A549 (cell line): ENCODE measurements at regions not wholly inside any gene's neighbourhood (a gene's known extent, or its start where the extent isn't known, plus 50 kb on each side); places are given as distances from the start of the nearest gene placed in this dataset.
"Not testable (repeated sequence)": the region's sequence is repeated elsewhere in the genome, so short reads cannot be mapped to it uniquely, and the experiment has no call there.

Experiments
- ATAC-seq, 2 experiments: fragments of 200-7000 bp in 1 of 2; fragments of >200 bp in 1 of 2; cut with Nextera tagmentation in 1 of 2; cut with Tn5 transposase in 1 of 2; 3 replicates each; pipeline versions ENCODE4 v1.8.0 to v1.9.1; 2018 to 2020; ENCODE audit warnings: mild to moderate bottlenecking in 1 of 2, moderate library complexity in 1 of 2
- CTCF ChIA-PET: fragments of 300-600 bp; sonication (Branson Sonifier 250); formaldehyde crosslinking; extraction: SDS; loops from one replicate; lab custom pipeline; 2021; ENCODE audit warnings: antibody characterized with exemption, inconsistent platforms; lab: Yijun Ruan, JAX
- POLR2A ChIA-PET: fragments of 350-600 bp; formaldehyde crosslinking; extraction: SDS; loops from one replicate; lab custom pipeline; 2021; ENCODE audit warnings: antibody characterized with exemption, inconsistent platforms; lab: Yijun Ruan, JAX
- DNase-seq, 2 experiments: peaks; one replicate each; pipeline versions ENCODE4 v3.0.0 to v3.0.0-alpha.2; 2011 to 2016; ENCODE audit warnings: low read depth in 1 of 2, low spot score in 1 of 2
- FAIRE-seq: peaks from 2 replicates; lab custom pipeline; 2011; peaks lifted over from hg19 to GRCh38; lab: Jason Lieb, UNC
- H3K27ac ChIP-seq, 2 experiments: fragments of >200 bp; sonication (Bioruptor Twin); formaldehyde crosslinking; 3 replicates each; pipeline ENCODE4 v1.5.1; 2016 to 2017
- H3K4me1 ChIP-seq: fragments of >200 bp; sonication (Bioruptor Twin); formaldehyde crosslinking; 3 replicates; pipeline ENCODE4 v1.6.1; 2016
- H3K4me2 ChIP-seq: fragments of >200 bp; sonication (Bioruptor Twin); formaldehyde crosslinking; 3 replicates; pipeline ENCODE4 v1.6.1; 2016
- H3K4me3 ChIP-seq: fragments of >200 bp; sonication (Bioruptor Twin); formaldehyde crosslinking; 3 replicates; pipeline ENCODE4 v1.5.1; 2016
- H3K9me3 ChIP-seq: fragments of >200 bp; sonication (Bioruptor Twin); formaldehyde crosslinking; 3 replicates; pipeline ENCODE4 v1.6.1; 2016
- EHF ChIP-seq: fragments of 250-450 bp; sonication (Bioruptor Pico); IDR thresholded peaks from 2 replicates; pipeline ENCODE4 v1.5.0; 2020; ENCODE audit warnings: mild to moderate bottlenecking
- EHMT2 ChIP-seq: fragments of 200-600 bp; sonication (generic); IDR thresholded peaks from 2 replicates; pipeline ENCODE4 v1.6.1; 2016; ENCODE audit warnings: antibody characterized with exemption, low read depth, mild to moderate bottlenecking, moderate library complexity
- EP300 ChIP-seq, 2 experiments: fragments of >200 bp; sonication (Bioruptor Twin); formaldehyde crosslinking; IDR thresholded peaks; 2 replicates in 1 of 2; 3 replicates in 1 of 2; pipeline ENCODE4 v1.6.1; 2016 to 2017
- FOSB ChIP-seq: fragments of 250-450 bp; sonication (Bioruptor Pico); IDR thresholded peaks from 2 replicates; pipeline ENCODE4 v1.5.0; 2020; ENCODE audit warnings: mild to moderate bottlenecking, moderate library complexity
- HOXA7 ChIP-seq: fragments of 250-450 bp; sonication (Bioruptor Pico); IDR thresholded peaks from 2 replicates; pipeline ENCODE4 v1.5.0; 2020; ENCODE audit warnings: mild to moderate bottlenecking, moderate library complexity
- HOXB13 ChIP-seq: fragments of 250-450 bp; sonication (Bioruptor Pico); IDR thresholded peaks from 2 replicates; pipeline ENCODE4 v1.5.0; 2020; ENCODE audit warnings: low read depth, mild to moderate bottlenecking, moderate library complexity
- HOXB5 ChIP-seq: fragments of 250-450 bp; sonication (Bioruptor Pico); IDR thresholded peaks from 2 replicates; pipeline ENCODE4 v1.5.0; 2020; ENCODE audit warnings: mild to moderate bottlenecking, moderate library complexity
- JUN ChIP-seq, 2 experiments: fragments of >200 bp; sonication (Bioruptor Twin); formaldehyde crosslinking; IDR thresholded peaks; 2 replicates in 1 of 2; 3 replicates in 1 of 2; pipeline ENCODE4 v1.6.1; 2016 to 2017
- JUNB ChIP-seq: fragments of >200 bp; sonication (Bioruptor Twin); formaldehyde crosslinking; IDR thresholded peaks from 2 replicates; pipeline ENCODE4 v1.6.1; 2016
- MAFK ChIP-seq: fragments of 450-650 bp; IDR thresholded peaks from 2 replicates; pipeline ENCODE4 v1.6.1; 2014; ENCODE audit not compliant: partially characterized antibody
- NFE2L2 ChIP-seq: fragments of 150-350 bp; conservative IDR thresholded peaks from 2 replicates; pipeline ENCODE4 v1.6.1; 2014; ENCODE audit warnings: low read length
- NR3C1 ChIP-seq: fragments of >200 bp; sonication (Bioruptor Twin); formaldehyde crosslinking; IDR thresholded peaks from 3 replicates; pipeline ENCODE4 v1.6.1; 2017
- PHF8 ChIP-seq: fragments of 200-600 bp; sonication (generic); IDR thresholded peaks from 2 replicates; pipeline ENCODE4 v1.6.1; 2016; ENCODE audit warnings: low read depth, mild to moderate bottlenecking, antibody characterized with exemption, moderate library complexity, borderline replicate concordance
- RCOR1 ChIP-seq: fragments of 150-350 bp; IDR thresholded peaks from 2 replicates; pipeline ENCODE4 v1.6.1; 2014; ENCODE audit warnings: antibody characterized with exemption, low read length, low read depth
- SREBF2 ChIP-seq: fragments of 450-650 bp; IDR thresholded peaks from 2 replicates; pipeline ENCODE4 v1.6.1; 2014; ENCODE audit warnings: mild to moderate bottlenecking, moderate library complexity
- WGBS: methylation state at CpG from one replicate; pipeline ENCODE4 v1.1.6; 2017; ENCODE audit errors: missing lambda C conversion rate; 5-methylcytosine and 5-hydroxymethylcytosine counted together
- TF ChIP-seq, protein P1 (sequence below): IDR thresholded peaks from 2 replicates; pipeline ENCODE4 v1.6.1; 2012
- TF ChIP-seq, protein P2 (sequence below): IDR thresholded peaks from 2 replicates; pipeline ENCODE4 v1.6.1; 2012
- TF ChIP-seq, protein P3 (sequence below): fragments of 250-450 bp; sonication (Bioruptor Pico); IDR thresholded peaks from 2 replicates; pipeline ENCODE4 v1.5.0; 2020; ENCODE audit warnings: low read depth, mild to moderate bottlenecking, moderate library complexity
- TF ChIP-seq, protein P4 (sequence below): fragments of 250-450 bp; sonication (Bioruptor Pico); IDR thresholded peaks from 2 replicates; pipeline ENCODE4 v1.5.0; 2021; ENCODE audit warnings: mild to moderate bottlenecking, moderate library complexity, borderline replicate concordance

DNA sequence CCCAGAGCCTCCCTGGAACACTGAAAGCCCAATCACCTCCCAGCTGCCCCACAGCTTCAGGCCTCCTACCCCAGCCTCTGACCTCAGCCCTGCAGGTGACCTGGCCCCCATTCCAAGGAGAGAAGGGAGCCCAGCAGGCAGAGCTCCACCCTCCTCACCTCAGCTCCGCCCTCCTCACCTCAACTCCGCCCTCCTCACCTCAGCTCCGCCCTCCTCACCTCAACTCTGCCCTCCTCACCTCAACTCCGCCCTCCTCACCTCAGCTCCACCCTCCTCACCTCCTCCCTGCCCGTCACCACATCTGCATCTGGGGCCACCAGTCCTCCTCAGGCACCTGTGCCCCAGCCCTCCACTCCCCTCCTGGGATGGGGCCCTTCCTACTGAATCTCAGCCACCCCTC lies 112.2 kb upstream of the SFSWAP start:
- H3K4me2 ChIP-seq: no peak overlapping the region
- ATAC-seq: peak in 1 of 2 experiments; percentile 23; a peak in 2 of 6 replicates
- TF ChIP-seq PHF8: no peak
- no peak for TF ChIP-seq SREBF2
- TF ChIP-seq HOXA7: no peak
- no peak for TF ChIP-seq EHF (CRISPR knock-in tag)
- TF ChIP-seq, protein P1, sequence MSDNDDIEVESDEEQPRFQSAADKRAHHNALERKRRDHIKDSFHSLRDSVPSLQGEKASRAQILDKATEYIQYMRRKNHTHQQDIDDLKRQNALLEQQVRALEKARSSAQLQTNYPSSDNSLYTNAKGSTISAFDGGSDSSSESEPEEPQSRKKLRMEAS: no peak
- TF ChIP-seq, all 56 proteins: peak for 0
- no peak for DNase-seq
- ChIA-PET CTCF (interaction anchor here (0.6 to 1.6 kb wide), 3 partner anchors 8 to 494 kb away, joined by 3 read pairs; no protein-coding TSS in a partner anchor), POLR2A (no interaction called here)
- Histone ChIP-seq H3K27ac (no peak overlapping the region), H3K9me3 (no peaks in the 10 kb centered on the region), H3K4me1 (no peaks in the 10 kb centered on the region), H3K4me3 (no peak overlapping the region)
- WGBS: 22% methylated on average over 5 of the region's 5 CpGs
- no peak for FAIRE-seq

DNA sequence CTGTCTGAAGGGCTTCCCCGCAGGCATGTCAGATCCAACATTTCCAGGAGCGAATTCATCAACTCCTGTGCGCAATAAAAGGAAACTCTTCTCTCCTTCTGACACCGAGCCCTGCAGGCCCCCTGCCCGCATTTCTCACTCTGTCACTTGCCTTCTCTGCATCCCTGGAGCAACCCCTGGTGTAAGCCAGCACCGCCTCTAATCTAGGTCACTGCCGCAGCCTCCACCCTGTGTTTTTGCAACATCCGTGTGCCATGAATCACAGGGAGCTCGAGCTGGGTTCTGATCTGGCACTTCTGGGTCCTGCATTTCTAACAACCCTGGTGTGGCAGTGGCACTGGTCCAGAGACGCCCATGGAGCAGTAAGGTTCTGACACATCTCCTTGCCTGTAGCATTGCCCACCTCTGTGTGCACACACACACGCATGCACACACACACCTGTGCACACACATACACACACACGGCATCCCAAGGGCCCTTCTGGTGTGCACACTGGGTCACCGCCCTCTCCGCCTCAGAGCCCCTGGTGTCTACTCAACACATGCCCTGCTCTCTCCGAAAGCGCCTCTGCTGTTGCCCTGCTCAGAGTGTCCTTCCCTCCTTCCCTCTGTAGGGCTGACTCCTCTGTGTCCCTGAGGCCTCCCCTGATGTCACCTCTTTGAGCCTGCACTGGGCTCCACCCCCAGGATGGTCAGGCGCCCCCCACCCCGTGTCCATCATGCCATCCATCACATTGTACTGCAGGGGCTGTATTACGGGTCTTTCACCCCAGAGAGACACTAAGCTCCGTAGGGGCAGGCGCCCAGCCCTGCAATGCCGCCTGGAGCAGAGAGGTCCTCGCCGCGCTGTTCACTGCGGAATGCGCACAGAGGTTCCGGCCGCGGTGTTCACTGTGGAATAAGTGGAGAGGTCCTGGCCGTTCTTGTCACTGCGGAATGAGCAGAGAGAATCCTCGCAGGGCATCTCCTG lies 111.4 kb upstream of the SFSWAP start:
- DNase-seq (no peak), FAIRE-seq (no peak), ATAC-seq (peak in 1 of 2 experiments; percentile 16; a peak in 2 of 6 replicates)
- Histone ChIP-seq H3K4me3 (no peak overlapping the region), H3K9me3 (no peaks in the 10 kb centered on the region), H3K4me2 (no peak overlapping the region), H3K4me1 (no peaks in the 10 kb centered on the region), H3K27ac (no peak overlapping the region)
- WGBS: 65% methylated on average over 32 of the region's 33 CpGs
- TF ChIP-seq, protein P1: no peak
- TF ChIP-seq NR3C1 (no peak), RCOR1 (no peak), FOSB (CRISPR knock-in tag) (no peak), JUNB (no peak), EHMT2 (no peak), PHF8 (no peak), MAFK (no peak), JUN (IDR thresholded peaks at IDR 0.05) (no peak), EP300 (IDR thresholded peaks at IDR 0.05) (no peak)
- CTCF ChIA-PET: interaction anchor here (0.7 to 1.6 kb wide), 2 partner anchors 9 to 23 kb away, joined by 3 read pairs; no protein-coding TSS in a partner anchor
- POLR2A ChIA-PET: no interaction called here

DNA sequence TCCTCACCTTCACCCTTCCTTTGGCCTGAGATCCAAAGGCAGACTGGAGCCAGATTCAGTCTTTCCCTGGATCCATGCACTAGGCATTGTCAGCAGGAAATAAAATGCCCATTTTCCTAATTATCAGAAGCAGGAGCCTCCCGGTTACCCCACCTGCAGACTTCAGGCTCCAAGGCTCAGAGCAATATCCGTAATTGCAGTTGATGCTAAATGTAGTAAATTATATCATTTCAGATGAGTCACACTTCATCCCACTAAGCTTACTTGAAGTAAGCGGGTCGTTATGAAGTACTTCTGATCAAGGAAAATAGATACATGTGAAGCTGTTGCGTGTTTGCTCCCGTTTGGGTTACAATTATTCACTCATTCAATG lies 110.7 kb upstream of the SFSWAP start:
- FAIRE-seq: no peak
- 37% methylated on average over 6 of the region's 6 CpGs for WGBS
- no peak for ATAC-seq

DNA sequence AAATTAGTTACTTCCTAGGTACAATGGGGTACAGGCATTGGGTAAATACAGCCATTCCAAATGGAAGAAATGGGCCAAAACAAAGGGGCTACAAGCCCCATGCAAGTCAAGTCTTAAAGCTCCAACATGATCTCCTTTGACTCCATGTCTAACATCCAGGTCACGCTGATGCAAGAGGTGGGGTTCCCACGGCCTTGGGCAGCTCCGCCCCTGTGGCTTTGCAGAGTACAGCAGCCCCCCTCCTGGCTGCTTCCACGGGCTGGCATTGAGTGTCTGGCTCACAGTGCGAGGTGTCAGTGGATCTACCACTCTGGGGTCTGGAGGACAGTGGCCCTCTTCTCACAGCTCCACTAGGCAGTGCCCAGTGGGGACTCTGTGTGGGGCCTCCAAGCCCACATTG lies 109.4 kb upstream of the SFSWAP start:
- H3K9me3 ChIP-seq, H3K4me3 ChIP-seq, ATAC-seq, H3K4me1 ChIP-seq, CTCF ChIA-PET, H3K4me2 ChIP-seq, FAIRE-seq, DNase-seq, H3K27ac ChIP-seq, POLR2A ChIA-PET: not testable (repeated sequence)
- WGBS: 41% methylated on average over 5 of the region's 5 CpGs

More for the DNA sequence above, 110.7 kb upstream of the SFSWAP start:
- Histone ChIP-seq H3K27ac (no peak overlapping the region), H3K4me1 (no peaks in the 10 kb centered on the region), H3K4me2 (no peak overlapping the region), H3K9me3 (no peaks in the 10 kb centered on the region), H3K4me3 (no peak overlapping the region)
- TF ChIP-seq FOSB (CRISPR knock-in tag) (no peak), NFE2L2 (no peak), JUNB (no peak), HOXB5 (CRISPR knock-in tag) (no peak), HOXB13 (CRISPR knock-in tag) (no peak), EP300 (IDR thresholded peaks at IDR 0.05) (no peak)
- TF ChIP-seq, protein P2, sequence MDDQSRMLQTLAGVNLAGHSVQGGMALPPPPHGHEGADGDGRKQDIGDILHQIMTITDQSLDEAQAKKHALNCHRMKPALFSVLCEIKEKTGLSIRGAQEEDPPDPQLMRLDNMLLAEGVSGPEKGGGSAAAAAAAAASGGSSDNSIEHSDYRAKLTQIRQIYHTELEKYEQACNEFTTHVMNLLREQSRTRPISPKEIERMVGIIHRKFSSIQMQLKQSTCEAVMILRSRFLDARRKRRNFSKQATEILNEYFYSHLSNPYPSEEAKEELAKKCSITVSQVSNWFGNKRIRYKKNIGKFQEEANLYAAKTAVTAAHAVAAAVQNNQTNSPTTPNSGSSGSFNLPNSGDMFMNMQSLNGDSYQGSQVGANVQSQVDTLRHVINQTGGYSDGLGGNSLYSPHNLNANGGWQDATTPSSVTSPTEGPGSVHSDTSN: no peak
- TF ChIP-seq, protein P3, sequence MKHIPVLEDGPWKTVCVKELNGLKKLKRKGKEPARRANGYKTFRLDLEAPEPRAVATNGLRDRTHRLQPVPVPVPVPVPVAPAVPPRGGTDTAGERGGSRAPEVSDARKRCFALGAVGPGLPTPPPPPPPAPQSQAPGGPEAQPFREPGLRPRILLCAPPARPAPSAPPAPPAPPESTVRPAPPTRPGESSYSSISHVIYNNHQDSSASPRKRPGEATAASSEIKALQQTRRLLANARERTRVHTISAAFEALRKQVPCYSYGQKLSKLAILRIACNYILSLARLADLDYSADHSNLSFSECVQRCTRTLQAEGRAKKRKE: no peak
- TF ChIP-seq, protein P4, sequence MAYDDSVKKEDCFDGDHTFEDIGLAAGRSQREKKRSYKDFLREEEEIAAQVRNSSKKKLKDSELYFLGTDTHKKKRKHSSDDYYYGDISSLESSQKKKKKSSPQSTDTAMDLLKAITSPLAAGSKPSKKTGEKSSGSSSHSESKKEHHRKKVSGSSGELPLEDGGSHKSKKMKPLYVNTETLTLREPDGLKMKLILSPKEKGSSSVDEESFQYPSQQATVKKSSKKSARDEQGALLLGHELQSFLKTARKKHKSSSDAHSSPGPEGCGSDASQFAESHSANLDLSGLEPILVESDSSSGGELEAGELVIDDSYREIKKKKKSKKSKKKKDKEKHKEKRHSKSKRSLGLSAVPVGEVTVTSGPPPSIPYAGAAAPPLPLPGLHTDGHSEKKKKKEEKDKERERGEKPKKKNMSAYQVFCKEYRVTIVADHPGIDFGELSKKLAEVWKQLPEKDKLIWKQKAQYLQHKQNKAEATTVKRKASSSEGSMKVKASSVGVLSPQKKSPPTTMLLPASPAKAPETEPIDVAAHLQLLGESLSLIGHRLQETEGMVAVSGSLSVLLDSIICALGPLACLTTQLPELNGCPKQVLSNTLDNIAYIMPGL: no peak
- CTCF ChIA-PET: interaction anchor here (1.0 kb wide), 1 partner anchor 9 kb away, joined by 4 read pairs; no protein-coding TSS in a partner anchor
- POLR2A ChIA-PET: no interaction called here
- no peak for DNase-seq
